ENCODE measurements at regions not wholly inside any gene's neighbourhood (a gene's known extent, or its start where the extent isn't known, plus 50 kb on each side); places are given as distances from the start of the nearest gene placed in this dataset.

- H3K27me3 ChIP-seq (ENCODE audit: low read depth), result no peaks in the 10 kb centered on the region
- no peak for DNase-seq (ENCODE audit: low spot score in 2 of 2)
- no peaks in the 10 kb centered on the region for H3K9me3 ChIP-seq
- no peak overlapping the region for H3K4me3 ChIP-seq
- no peaks in the 10 kb centered on the region for H3K4me1 ChIP-seq
- no peaks in the 10 kb centered on the region for H3K36me3 ChIP-seq (replicated peaks)
- in situ Hi-C loops (cut with MboI; ENCODE audit: low sequenced_read_pairs), result no loop called here
Measured at GRCh38 chr5:57532513-57533497, 50.2 kb upstream of the ACTBL2 start.

All from HAP-1 (cell line).